SK-N-SH (cell line): ENCODE measurements at regions not wholly inside any gene's neighbourhood (a gene's known extent, or its start where the extent isn't known, plus 50 kb on each side); places are given as distances from the start of the nearest gene placed in this dataset.

Experiments
- CTCF ChIA-PET: fragments of 300-600, 350-600 bp; formaldehyde crosslinking; extraction: SDS; loops from one replicate; lab custom pipeline; 2021; lab: Yijun Ruan, JAX
- POLR2A ChIA-PET: fragments of 350-600 bp; sonication (Branson Sonifier 250); formaldehyde crosslinking; extraction: SDS; loops from one replicate; lab custom pipeline; 2020; ENCODE audit warnings: antibody characterized with exemption, inconsistent platforms; lab: Yijun Ruan, JAX
- DNase-seq: peaks from one replicate; pipeline ENCODE4 v3.0.0; 2012
- H2AFZ ChIP-seq: fragments of 200-600 bp; sonication (generic); 2 replicates; pipeline ENCODE4 v1.8.1; 2016; ENCODE audit warnings: antibody characterized with exemption, mild to moderate bottlenecking, low read depth
- H3F3A ChIP-seq: fragments of 200-600 bp; sonication (generic); replicated peaks from 2 replicates; pipeline ENCODE3; 2016; ENCODE audit warnings: antibody characterized with exemption, mild to moderate bottlenecking; ENCODE audit not compliant: insufficient read depth
- H3K27ac ChIP-seq, 2 experiments: fragments of 200-500 bp in 1 of 2; fragments of 200-600 bp in 1 of 2; sonication (Bioruptor generic) in 1 of 2; sonication (generic), shearing (Covaris generic) in 1 of 2; 2 replicates each; pipeline versions ENCODE4 v1.5.1 to v1.6.1; 2014 to 2016; ENCODE audit warnings: low read depth in 2 of 2, inconsistent platforms in 1 of 2, low read length in 1 of 2, mild to moderate bottlenecking in 1 of 2, mixed read lengths in 1 of 2
- H3K27me3 ChIP-seq: fragments of 200-600 bp; sonication (generic), shearing (Covaris generic); 2 replicates; pipeline ENCODE4 v1.6.1; 2016; ENCODE audit warnings: mixed run types; ENCODE audit not compliant: insufficient read depth
- H3K36me3 ChIP-seq, 2 experiments: fragments of 200-500 bp in 1 of 2; fragments of 200-600 bp in 1 of 2; sonication (Bioruptor generic) in 1 of 2; sonication (generic) in 1 of 2; replicated peaks in 1 of 2; 2 replicates each; pipeline versions ENCODE3 to v1.5.1; 2014 to 2016; ENCODE audit warnings: low read length in 1 of 2, mild to moderate bottlenecking in 1 of 2; ENCODE audit not compliant: insufficient read depth in 2 of 2, control insufficient read depth in 1 of 2
- H3K4me1 ChIP-seq, 2 experiments: fragments of 200-500 bp in 1 of 2; fragments of 200-600 bp in 1 of 2; sonication (Bioruptor generic) in 1 of 2; sonication (generic), shearing (Covaris generic) in 1 of 2; 2 replicates each; pipeline versions ENCODE4 v1.5.1 to v1.6.1; 2014 to 2016; ENCODE audit warnings: low read depth in 1 of 2, low read length in 1 of 2, mixed run types in 1 of 2; ENCODE audit not compliant: insufficient read depth in 2 of 2, control insufficient read depth in 1 of 2
- H3K4me2 ChIP-seq: fragments of 200-600 bp; sonication (generic), shearing (Covaris generic); 2 replicates; pipeline ENCODE4 v1.6.1; 2017; ENCODE audit warnings: mixed run types
- H3K4me3 ChIP-seq, 2 experiments: fragments of 200-500 bp in 1 of 2; fragments of 200-600 bp in 1 of 2; sonication (Bioruptor generic) in 1 of 2; sonication (generic), shearing (Covaris generic) in 1 of 2; 2 replicates each; pipeline versions ENCODE4 v1.5.1 to v1.8.1; 2014 to 2016; ENCODE audit warnings: low read depth in 2 of 2, inconsistent platforms in 1 of 2, low read length in 1 of 2, mild to moderate bottlenecking in 1 of 2, mixed read lengths in 1 of 2, moderate library complexity in 1 of 2
- H3K79me2 ChIP-seq: fragments of 200-600 bp; sonication (generic); 2 replicates; pipeline ENCODE4 v1.8.1; 2017; ENCODE audit warnings: mild to moderate bottlenecking; ENCODE audit not compliant: insufficient read depth
- H3K9ac ChIP-seq: fragments of 200-600 bp; sonication (generic); 2 replicates; pipeline ENCODE4 v1.6.1; 2017; ENCODE audit warnings: mixed run types
- H3K9me2 ChIP-seq: fragments of 200-600 bp; sonication (generic); 2 replicates; pipeline ENCODE4 v1.6.1; 2017; ENCODE audit warnings: mixed run types
- H3K9me3 ChIP-seq: fragments of 200-600 bp; sonication (generic); 2 replicates; pipeline ENCODE4 v1.6.1; 2017; ENCODE audit warnings: mixed run types, mild to moderate bottlenecking, moderate library complexity
- H4K20me1 ChIP-seq: fragments of 200-600 bp; sonication (generic); 2 replicates; pipeline ENCODE4 v1.6.1; 2017; ENCODE audit warnings: mild to moderate bottlenecking, mixed run types; ENCODE audit not compliant: insufficient read depth
- FOXJ3 ChIP-seq: sonication (generic); formaldehyde crosslinking; IDR thresholded peaks from 2 replicates; pipeline ENCODE4 v1.5.1; 2020; ENCODE audit warnings: mild to moderate bottlenecking, missing genetic modification reagents
- FOXM1 ChIP-seq: IDR thresholded peaks from 2 replicates; pipeline ENCODE4 v1.4.0; 2012; ENCODE audit warnings: low read depth, mild to moderate bottlenecking
- GABPA ChIP-seq: IDR thresholded peaks from 2 replicates; pipeline ENCODE4 v1.4.0; 2012; ENCODE audit warnings: low read depth, mild to moderate bottlenecking
- GATA2 ChIP-seq: sonication (generic); formaldehyde crosslinking; IDR thresholded peaks from 2 replicates; pipeline ENCODE4 v1.5.0; 2020; ENCODE audit warnings: mild to moderate bottlenecking, missing genetic modification reagents
- MAX ChIP-seq: IDR thresholded peaks from 2 replicates; pipeline ENCODE4 v1.4.0; 2012; ENCODE audit warnings: low read depth
- MEF2A ChIP-seq: IDR thresholded peaks from 2 replicates; pipeline ENCODE4 v1.4.0; 2012; ENCODE audit warnings: low read depth, borderline replicate concordance
- MXI1 ChIP-seq: IDR thresholded peaks from 2 replicates; pipeline ENCODE4 v1.6.1; 2012; ENCODE audit warnings: mild to moderate bottlenecking, low read depth, low read length, improper control_type of control experiment
- NRF1 ChIP-seq: IDR thresholded peaks from 2 replicates; pipeline ENCODE4 v1.6.1; 2012; ENCODE audit warnings: low read depth, mild to moderate bottlenecking, low read length
- POLR2AphosphoS5 ChIP-seq: IDR thresholded peaks from 2 replicates; pipeline ENCODE4 v1.6.1; 2012; ENCODE audit warnings: low read depth, low read length
- RFX5 ChIP-seq: IDR thresholded peaks from 2 replicates; pipeline ENCODE4 v1.6.1; 2012; ENCODE audit warnings: mild to moderate bottlenecking, improper control_type of control experiment, low read length
- RXRA ChIP-seq: IDR thresholded peaks from 2 replicates; pipeline ENCODE4 v1.4.0; 2012; ENCODE audit warnings: low read depth, mild to moderate bottlenecking, borderline replicate concordance
- SMC3 ChIP-seq: IDR thresholded peaks from 2 replicates; pipeline ENCODE4 v1.6.1; 2012; ENCODE audit warnings: low read depth, low read length, improper control_type of control experiment
- TCF12 ChIP-seq: IDR thresholded peaks from 2 replicates; pipeline ENCODE4 v1.4.0; 2012
- USF1 ChIP-seq: IDR thresholded peaks from 2 replicates; pipeline ENCODE4 v1.4.0; 2012; ENCODE audit warnings: low read depth, borderline replicate concordance
- WGBS: methylation state at CpG from one replicate; pipeline ENCODE4 v1.1.6; 2017; ENCODE audit warnings: low lambda C conversion rate; 5-methylcytosine and 5-hydroxymethylcytosine counted together
- TF ChIP-seq, protein P1 (sequence below): IDR thresholded peaks from 2 replicates; pipeline ENCODE4; 2012
- TF ChIP-seq, protein P2 (sequence below): fragments of 200-600 bp; sonication (generic); IDR thresholded peaks from 2 replicates; pipeline ENCODE4 v1.6.1; 2017; ENCODE audit warnings: antibody characterized with exemption, mild to moderate bottlenecking, moderate library complexity
- TF ChIP-seq, protein P3 (sequence below): IDR thresholded peaks from 2 replicates; pipeline ENCODE4 v1.4.0; 2012; ENCODE audit warnings: low read depth, borderline replicate concordance

GRCh38 chr12:60349232-60349978 is 753.6 kb downstream of the SLC16A7 start:
- Histone ChIP-seq H3K4me2 (no peak overlapping the region), H3K9me2 (no peaks in the 10 kb centered on the region; the same call in 1 of the 2 replicates), H3K9me3 (no peaks in the 10 kb centered on the region), H3K27me3 (no peaks in the 10 kb centered on the region; the same call in 1 of the 2 replicates), H3K36me3 (no peaks in the 10 kb centered on the region), H3K4me1 (no peaks in the 10 kb centered on the region), H3K4me3 (no peak overlapping the region), H2AFZ (no peak overlapping the region), H3K27ac (no peak overlapping the region), H4K20me1 (no peaks in the 10 kb centered on the region), H3F3A (no peaks in the 10 kb centered on the region), H3K9ac (no peak overlapping the region), H3K79me2 (no peaks in the 10 kb centered on the region)
- no peak for DNase-seq
- 3% methylated on average over 3 of the region's 3 CpGs for WGBS
- ChIA-PET CTCF (no interaction called here), POLR2A (no interaction called here)
- TF ChIP-seq GATA2 (CRISPR knock-in tag) (no peak), RFX5 (no peak), RXRA (no peak), POLR2AphosphoS5 (no peak), MEF2A (no peak), GABPA (no peak), SMC3 (no peak), MXI1 (no peak), TCF12 (no peak), FOXM1 (no peak), NRF1 (no peak), MAX (no peak), USF1 (no peak), FOXJ3 (CRISPR knock-in tag) (no peak)
- TF ChIP-seq, protein P1, sequence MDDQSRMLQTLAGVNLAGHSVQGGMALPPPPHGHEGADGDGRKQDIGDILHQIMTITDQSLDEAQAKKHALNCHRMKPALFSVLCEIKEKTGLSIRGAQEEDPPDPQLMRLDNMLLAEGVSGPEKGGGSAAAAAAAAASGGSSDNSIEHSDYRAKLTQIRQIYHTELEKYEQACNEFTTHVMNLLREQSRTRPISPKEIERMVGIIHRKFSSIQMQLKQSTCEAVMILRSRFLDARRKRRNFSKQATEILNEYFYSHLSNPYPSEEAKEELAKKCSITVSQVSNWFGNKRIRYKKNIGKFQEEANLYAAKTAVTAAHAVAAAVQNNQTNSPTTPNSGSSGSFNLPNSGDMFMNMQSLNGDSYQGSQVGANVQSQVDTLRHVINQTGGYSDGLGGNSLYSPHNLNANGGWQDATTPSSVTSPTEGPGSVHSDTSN, result no peak
- TF ChIP-seq, protein P2, sequence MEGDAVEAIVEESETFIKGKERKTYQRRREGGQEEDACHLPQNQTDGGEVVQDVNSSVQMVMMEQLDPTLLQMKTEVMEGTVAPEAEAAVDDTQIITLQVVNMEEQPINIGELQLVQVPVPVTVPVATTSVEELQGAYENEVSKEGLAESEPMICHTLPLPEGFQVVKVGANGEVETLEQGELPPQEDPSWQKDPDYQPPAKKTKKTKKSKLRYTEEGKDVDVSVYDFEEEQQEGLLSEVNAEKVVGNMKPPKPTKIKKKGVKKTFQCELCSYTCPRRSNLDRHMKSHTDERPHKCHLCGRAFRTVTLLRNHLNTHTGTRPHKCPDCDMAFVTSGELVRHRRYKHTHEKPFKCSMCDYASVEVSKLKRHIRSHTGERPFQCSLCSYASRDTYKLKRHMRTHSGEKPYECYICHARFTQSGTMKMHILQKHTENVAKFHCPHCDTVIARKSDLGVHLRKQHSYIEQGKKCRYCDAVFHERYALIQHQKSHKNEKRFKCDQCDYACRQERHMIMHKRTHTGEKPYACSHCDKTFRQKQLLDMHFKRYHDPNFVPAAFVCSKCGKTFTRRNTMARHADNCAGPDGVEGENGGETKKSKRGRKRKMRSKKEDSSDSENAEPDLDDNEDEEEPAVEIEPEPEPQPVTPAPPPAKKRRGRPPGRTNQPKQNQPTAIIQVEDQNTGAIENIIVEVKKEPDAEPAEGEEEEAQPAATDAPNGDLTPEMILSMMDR, result no peak
- TF ChIP-seq, protein P3, sequence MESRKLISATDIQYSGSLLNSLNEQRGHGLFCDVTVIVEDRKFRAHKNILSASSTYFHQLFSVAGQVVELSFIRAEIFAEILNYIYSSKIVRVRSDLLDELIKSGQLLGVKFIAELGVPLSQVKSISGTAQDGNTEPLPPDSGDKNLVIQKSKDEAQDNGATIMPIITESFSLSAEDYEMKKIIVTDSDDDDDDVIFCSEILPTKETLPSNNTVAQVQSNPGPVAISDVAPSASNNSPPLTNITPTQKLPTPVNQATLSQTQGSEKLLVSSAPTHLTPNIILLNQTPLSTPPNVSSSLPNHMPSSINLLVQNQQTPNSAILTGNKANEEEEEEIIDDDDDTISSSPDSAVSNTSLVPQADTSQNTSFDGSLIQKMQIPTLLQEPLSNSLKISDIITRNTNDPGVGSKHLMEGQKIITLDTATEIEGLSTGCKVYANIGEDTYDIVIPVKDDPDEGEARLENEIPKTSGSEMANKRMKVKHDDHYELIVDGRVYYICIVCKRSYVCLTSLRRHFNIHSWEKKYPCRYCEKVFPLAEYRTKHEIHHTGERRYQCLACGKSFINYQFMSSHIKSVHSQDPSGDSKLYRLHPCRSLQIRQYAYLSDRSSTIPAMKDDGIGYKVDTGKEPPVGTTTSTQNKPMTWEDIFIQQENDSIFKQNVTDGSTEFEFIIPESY, result no peak
